ENCODE measurements at regions not wholly inside any gene's neighbourhood (a gene's known extent, or its start where the extent isn't known, plus 50 kb on each side); places are given as distances from the start of the nearest gene placed in this dataset.
A peak's percentile ranks its signal among the peaks of the same experiment; 100 is the strongest.

GRCh38 chr1:110746644-110747259 is 72.0 kb upstream of the KCNA3 start (continued):
- TF ChIP-seq HIC2 (CRISPR knock-in tag; IDR thresholded peaks at IDR 0.05; ENCODE audit: low read depth): no peak
- peak; percentile 62; the same call in 1 of the 2 replicates for TF ChIP-seq TFE3 (CRISPR knock-in tag; IDR thresholded peaks at IDR 0.05)
- TF ChIP-seq NPAS2 (CRISPR knock-in tag; IDR thresholded peaks at IDR 0.05; ENCODE audit: borderline replicate concordance): no peak
- no peak for TF ChIP-seq TRAFD1 (CRISPR knock-in tag; IDR thresholded peaks at IDR 0.05; ENCODE audit: borderline replicate concordance)
- no peak for TF ChIP-seq TBP (CRISPR knock-in tag; IDR thresholded peaks at IDR 0.05)
- TF ChIP-seq ZNF7 (CRISPR knock-in tag; IDR thresholded peaks at IDR 0.05): no peak
- TF ChIP-seq ZSCAN31 (CRISPR knock-in tag; IDR thresholded peaks at IDR 0.05; ENCODE audit: low read depth): peak; percentile 42; the same call in 1 of the 2 replicates
- 0 out of 2 replicates have a peak, but pooled peaks have one; percentile 25 for TF ChIP-seq GATAD2A (CRISPR knock-in tag; IDR thresholded peaks at IDR 0.05)
- peak; percentile 61; the same call in 1 of the 2 replicates for TF ChIP-seq SRY (CRISPR knock-in tag; IDR thresholded peaks at IDR 0.05)
- no peak for TF ChIP-seq SRF (IDR thresholded peaks at IDR 0.05; ENCODE audit: low read depth, low read length)
- TF ChIP-seq ZNF264 (CRISPR knock-in tag; IDR thresholded peaks at IDR 0.05): 0 out of 2 replicates have a peak, but pooled peaks have one; percentile 31
- no peak for TF ChIP-seq DNMT1 (CRISPR knock-in tag; IDR thresholded peaks at IDR 0.05)
- no peak for TF ChIP-seq SETDB1 (CRISPR knock-in tag; IDR thresholded peaks at IDR 0.05; ENCODE audit: borderline replicate concordance)
- no peak for TF ChIP-seq PHF8 (CRISPR knock-in tag; IDR thresholded peaks at IDR 0.05)
- 0 out of 2 replicates have a peak, but pooled peaks have one; percentile 37 for TF ChIP-seq ZNF530 (CRISPR knock-in tag; IDR thresholded peaks at IDR 0.05; ENCODE audit: low read depth)
- 0 out of 2 replicates have a peak, but pooled peaks have one; percentile 42 for TF ChIP-seq FOXC1 (CRISPR knock-in tag; IDR thresholded peaks at IDR 0.05; ENCODE audit: borderline replicate concordance)
- peak; percentile 27; the same call in 1 of the 2 replicates for TF ChIP-seq ZNF281 (CRISPR knock-in tag; IDR thresholded peaks at IDR 0.05; ENCODE audit: borderline replicate concordance)
- TF ChIP-seq ZFP36 (IDR thresholded peaks at IDR 0.05; ENCODE audit: borderline replicate concordance, low read depth, low read length, partially characterized antibody): no peak
- no peak for TF ChIP-seq RFX1 (IDR thresholded peaks at IDR 0.05)
- TF ChIP-seq FOXA3 (CRISPR knock-in tag; IDR thresholded peaks at IDR 0.05): 0 out of 2 replicates have a peak, but pooled peaks have one; percentile 19
- no peak for TF ChIP-seq ZBTB2 (CRISPR knock-in tag; IDR thresholded peaks at IDR 0.05; ENCODE audit: low read depth)
- TF ChIP-seq SIX4 (CRISPR knock-in tag; IDR thresholded peaks at IDR 0.05): peak; percentile 61; the same call in 1 of the 2 replicates
